Activated T-cell treated with anti-CD3 and anti-CD28 coated beads for 1 hour (primary cell): ENCODE measurements at regions not wholly inside any gene's neighbourhood (a gene's known extent, or its start where the extent isn't known, plus 50 kb on each side); places are given as distances from the start of the nearest gene placed in this dataset.
"Not testable (repeated sequence)": the region's sequence is repeated elsewhere in the genome, so short reads cannot be mapped to it uniquely, and the experiment has no call there.

Experiments
- DNase-seq: peaks from one replicate; pipeline ENCODE4 v3.0.0-alpha.2; 2020; ENCODE audit warnings: low read depth

- DNase-seq: no peak
Observed at GRCh38 chr4:138437263-138437851, 195.2 kb upstream of the SLC7A11 start.

DNA sequence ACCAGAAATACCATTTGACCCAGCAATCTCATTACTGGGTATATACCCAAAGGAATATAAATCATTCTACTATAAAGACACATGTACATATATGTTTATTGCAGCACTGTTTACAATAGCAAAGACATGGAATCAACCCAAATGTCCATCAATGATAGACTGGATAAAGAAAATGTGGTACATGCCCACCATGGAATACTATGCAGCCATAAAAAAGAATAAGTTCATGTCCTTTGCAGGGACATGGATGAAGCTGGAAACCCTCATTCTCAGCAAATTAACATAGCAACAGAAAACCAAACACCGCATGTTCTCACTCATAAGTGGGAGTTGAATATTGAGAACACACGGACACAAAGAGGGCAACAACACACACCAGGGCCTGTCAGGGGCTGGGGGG lies 193.6 kb upstream of the SLC7A11 start:
- DNase-seq: not testable (repeated sequence)

GRCh38 chr4:138435046-138435445 lies 192.9 kb upstream of the SLC7A11 start:
- not testable (repeated sequence) for DNase-seq

DNA sequence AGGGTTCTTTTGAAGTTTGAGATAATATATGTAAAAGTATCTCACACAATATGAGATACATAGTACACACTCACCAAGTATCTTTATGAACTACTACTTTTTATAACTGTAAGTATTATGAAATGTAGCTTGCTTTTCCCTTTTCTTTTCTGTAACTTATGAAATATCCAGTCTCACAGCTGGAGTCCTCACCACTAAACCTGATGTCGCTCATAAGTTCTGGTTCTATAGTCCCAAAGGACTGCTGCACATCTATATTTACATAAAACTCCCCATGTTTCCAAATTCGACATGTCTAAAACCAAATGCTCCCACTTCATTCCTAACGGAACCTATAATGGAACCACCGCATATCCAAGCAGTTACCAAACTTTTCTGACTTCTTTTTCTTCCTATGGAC lies 186.5 kb upstream of the SLC7A11 start:
- no peak for DNase-seq

- no peak for DNase-seq
Observed at GRCh38 chr4:138426786-138427185, 184.6 kb upstream of the SLC7A11 start.

DNA sequence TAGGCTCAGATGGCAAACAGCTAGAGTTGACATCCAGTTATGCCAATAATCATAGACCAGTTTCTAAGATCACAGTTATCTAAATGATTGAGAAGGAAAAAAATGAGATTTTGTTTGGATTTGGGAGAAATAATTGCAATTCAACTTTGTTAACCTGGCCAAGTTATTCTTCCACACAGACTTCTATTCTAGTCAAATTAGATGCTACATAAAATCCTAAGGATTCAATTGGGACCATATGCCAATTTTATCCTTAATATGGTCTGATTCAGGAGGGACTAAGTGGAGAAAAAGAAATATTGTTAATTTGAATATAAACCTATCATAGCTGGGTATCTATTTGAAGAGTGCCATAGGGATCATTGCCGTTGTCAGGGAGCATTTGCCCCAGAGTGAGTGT lies 178.3 kb upstream of the SLC7A11 start:
- no peak for DNase-seq

GRCh38 chr4:138414202-138414601 lies 172.1 kb upstream of the SLC7A11 start:
- no peak for DNase-seq

DNA sequence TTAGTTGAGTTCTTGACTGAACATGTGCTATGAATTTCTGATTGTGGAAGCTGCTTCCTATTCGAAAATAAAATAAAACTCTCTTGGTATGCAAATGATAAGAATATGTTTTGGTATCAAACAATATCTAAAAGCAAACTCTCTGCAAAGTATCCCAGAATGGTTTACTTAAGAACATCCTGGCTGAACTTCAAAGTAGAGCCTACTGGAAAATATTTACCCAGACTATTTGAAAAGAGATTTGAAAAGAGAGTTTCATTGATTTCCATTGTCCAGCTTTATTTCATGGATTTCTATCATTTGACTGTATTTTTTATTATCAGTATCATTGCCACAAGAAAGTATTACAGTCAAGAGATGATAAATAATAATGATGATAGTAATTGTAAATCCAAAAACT lies 171.1 kb upstream of the SLC7A11 start:
- no peak for DNase-seq

DNA sequence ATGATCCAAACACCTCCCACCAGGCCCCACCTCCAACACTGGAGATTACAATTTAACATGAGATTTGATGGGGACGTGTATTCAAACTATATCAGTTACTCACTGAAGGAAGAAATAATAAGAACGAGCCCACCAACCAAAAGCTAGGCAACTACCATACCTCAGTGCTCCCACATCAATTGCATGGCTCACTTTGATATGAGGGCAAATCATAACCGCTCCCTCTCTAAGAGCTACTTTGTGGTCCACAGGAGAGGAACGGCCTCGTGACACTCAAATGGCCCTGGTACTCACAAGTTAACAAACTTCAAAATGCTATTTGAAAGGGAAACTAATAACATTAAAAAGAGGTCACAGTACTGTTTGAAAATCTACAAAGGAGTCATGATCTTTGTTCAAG lies 170.7 kb upstream of the SLC7A11 start:
- DNase-seq: no peak

GRCh38 chr4:138410266-138410665 lies 168.1 kb upstream of the SLC7A11 start:
- no peak for DNase-seq

GRCh38 chr4:138409670-138410069 lies 167.5 kb upstream of the SLC7A11 start:
- no peak for DNase-seq

DNA sequence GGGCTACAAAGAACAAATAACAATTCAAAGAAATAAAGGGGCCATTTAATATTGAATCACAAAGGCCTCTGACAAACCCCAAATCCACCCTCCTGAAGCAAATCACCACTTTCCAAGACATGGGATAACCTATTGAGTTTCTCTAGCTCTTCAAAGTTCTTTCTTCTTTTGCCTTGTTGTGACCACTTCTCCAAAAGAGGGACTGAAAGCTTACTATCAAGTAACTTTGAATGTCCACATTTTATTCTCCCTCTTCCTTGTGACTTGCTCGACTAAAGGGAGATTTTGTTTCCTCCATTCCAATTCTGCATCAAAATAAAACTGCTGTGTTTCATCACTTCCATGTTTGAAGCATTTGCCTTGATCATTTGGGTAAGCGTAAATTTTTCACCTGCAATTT lies 166.6 kb upstream of the SLC7A11 start:
- no peak for DNase-seq

GRCh38 chr4:138407329-138407728 lies 165.2 kb upstream of the SLC7A11 start:
- no peak for DNase-seq

DNA sequence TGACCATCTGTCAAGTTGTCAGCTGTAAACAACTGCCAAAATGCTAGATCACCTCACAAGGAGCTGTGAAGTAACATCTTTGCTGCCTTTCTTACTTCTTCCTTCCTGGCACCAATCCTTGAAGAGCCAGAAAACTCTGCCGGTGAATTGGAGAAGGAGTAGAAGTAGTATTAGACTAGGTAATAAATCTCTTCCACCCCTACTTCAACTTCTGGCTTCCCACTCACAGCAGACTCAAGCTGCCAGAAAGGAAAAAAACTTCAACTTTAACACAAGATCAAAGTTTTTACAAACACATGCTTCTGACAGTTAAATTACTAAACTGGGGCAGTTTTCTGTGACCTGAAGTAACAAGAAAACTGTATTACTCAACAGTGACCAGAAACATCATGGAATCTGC lies 164.7 kb upstream of the SLC7A11 start:
- no peak for DNase-seq

DNA sequence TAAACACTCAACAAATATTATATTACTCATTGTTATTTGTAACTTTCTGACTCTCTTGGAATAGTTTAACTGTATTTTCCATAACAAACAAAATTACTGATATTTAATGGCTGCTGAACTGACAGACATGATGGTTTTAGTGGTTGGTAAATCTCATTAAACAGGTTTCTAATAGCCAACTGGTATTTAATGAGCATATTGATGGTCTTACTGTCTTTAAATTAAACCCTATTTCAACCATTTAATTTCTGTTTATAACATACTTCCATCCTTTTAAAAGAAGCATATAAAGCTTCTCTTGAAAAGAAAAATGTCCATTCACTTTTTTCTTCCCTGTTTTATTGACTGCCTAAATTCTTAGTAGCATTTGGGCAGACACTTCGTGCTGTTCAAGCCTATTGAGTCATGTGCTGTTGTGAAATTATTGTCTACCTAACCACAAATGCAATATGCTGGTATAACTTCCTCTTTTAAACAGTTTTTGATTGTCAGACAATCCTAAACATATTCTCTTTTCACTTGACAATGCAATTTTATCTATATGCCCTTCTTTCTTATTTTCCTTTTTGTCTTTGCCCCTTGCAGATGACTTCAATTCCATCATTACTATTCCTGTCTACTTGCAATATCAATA lies 163.9 kb upstream of the SLC7A11 start:
- no peak for DNase-seq

- DNase-seq: no peak
Observed at GRCh38 chr4:138405466-138405891, 163.3 kb upstream of the SLC7A11 start.

GRCh38 chr4:138404801-138405200 lies 162.7 kb upstream of the SLC7A11 start:
- DNase-seq: no peak

DNA sequence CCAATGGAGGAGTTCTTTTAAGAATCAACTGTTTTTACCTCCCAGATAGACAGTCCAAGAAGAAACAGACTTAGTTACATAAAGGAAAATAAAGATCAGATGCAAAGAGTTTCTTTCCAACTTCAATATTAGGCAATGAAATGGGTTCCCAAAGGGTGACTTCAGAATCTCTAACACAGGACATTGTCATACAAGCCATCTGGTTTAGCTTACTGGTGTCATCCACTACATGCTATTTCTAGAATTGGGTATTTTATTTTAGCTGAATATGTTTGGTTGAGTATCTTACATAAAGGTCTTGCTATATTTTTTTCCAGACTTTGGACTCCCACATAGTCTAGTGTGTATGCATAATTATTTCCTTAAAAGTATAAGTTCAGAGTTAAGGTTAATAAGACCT lies 162.1 kb upstream of the SLC7A11 start:
- no peak for DNase-seq

DNA sequence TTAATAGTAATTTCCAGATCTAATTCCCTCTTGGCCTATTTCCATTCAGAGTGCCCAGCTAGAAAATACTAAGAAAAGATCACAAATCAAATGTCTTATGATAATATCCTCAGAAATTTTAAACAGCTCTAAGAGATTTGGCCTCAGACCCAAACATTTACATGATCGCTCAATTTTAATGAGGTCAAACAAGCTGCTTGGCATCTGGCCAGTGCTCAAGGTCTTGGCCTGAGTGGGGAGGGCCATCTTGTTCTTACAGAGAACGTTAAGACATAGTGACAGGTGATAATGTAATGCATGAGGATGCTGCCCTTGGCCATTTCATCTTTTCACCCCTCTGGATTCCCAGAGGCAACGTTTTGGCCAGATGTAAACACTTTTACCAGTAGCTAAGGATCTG lies 159.2 kb upstream of the SLC7A11 start:
- DNase-seq: no peak

GRCh38 chr4:138400543-138400942 lies 158.4 kb upstream of the SLC7A11 start:
- DNase-seq: no peak

DNA sequence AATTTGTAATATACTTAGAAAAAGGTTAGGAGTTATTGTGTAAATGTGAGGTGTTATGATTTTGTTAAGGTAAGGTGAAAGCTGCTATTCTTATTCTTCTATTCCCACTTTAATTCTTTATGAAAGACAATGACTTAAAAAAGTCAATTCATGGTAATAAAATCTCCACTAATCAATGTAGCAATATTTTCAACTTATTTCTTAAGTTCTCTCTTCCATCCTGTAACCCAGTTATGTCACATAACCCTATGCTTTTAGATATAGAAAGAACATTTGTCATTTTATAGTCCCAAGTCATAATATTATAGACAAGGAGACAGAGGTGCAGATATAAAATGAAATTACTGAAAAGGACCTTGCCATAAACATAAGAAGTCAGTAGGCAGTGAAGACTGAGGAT lies 157.9 kb upstream of the SLC7A11 start:
- no peak for DNase-seq

- no peak for DNase-seq
Observed at GRCh38 chr4:138399081-138399480, 156.9 kb upstream of the SLC7A11 start.

DNA sequence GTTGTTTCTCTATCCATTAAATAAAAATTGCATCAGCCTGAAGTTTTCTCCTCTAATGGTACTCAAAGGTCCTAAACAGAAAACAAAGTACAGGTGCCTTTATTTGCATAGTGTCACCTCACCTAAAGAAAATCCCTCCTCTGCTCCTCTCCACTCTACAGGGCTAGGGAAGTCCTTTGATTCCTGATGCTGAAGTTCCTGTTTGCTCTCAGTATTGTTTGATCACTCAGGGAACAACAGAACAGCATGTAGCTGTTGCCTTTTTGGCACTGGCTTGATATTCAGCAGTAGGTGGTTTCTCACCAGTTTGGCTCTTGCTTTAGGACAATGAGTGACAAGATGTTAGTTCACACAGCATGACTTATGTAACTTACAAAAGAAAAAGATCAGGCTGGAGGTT lies 156.2 kb upstream of the SLC7A11 start:
- DNase-seq: no peak

GRCh38 chr4:138393886-138394610 lies 151.9 kb upstream of the SLC7A11 start:
- no peak for DNase-seq
